Endothelial cell of umbilical vein (primary cell): ENCODE measurements at regions not wholly inside any gene's neighbourhood (a gene's known extent, or its start where the extent isn't known, plus 50 kb on each side); places are given as distances from the start of the nearest gene placed in this dataset.

ENCODE experiments used
- BruUV-seq: library from RNA; stranded (reverse); fragments of 400-500 nt; replicated peaks from 2 replicates; lab custom pipeline; 2021; lab: Mats Ljungman, UMichigan
- CTCF ChIA-PET: fragments of 300-600, 350-600 bp; sonication (Branson Sonifier 250); formaldehyde crosslinking; loops from one replicate; lab custom pipeline; 2021; ENCODE audit warnings: antibody characterized with exemption, inconsistent platforms; lab: Charles Lee
- POLR2A ChIA-PET: fragments of 300-600, 350-600 bp; sonication (Branson Sonifier 250); formaldehyde crosslinking; loops from one replicate; lab custom pipeline; 2021; ENCODE audit warnings: antibody characterized with exemption, inconsistent platforms; lab: Charles Lee
- DNase-seq: peaks from one replicate; pipeline ENCODE4 v3.0.0-alpha.2; 2011; ENCODE audit warnings: low read depth, low spot score
- FAIRE-seq: peaks from 2 replicates; lab custom pipeline; 2011; peaks lifted over from hg19 to GRCh38; lab: Jason Lieb, UNC
- H2AFZ ChIP-seq: 2 replicates; pipeline ENCODE4 v1.6.0; 2012; ENCODE audit warnings: low read depth, low read length, control low read depth, inconsistent platforms
- H3K27ac ChIP-seq: 2 replicates; pipeline ENCODE4 v1.5.1; 2011; ENCODE audit warnings: low read depth, mild to moderate bottlenecking, control low read depth, low read length, moderate library complexity; ENCODE audit not compliant: insufficient read depth
- H3K27me3 ChIP-seq, 2 experiments: 2 replicates each; pipeline versions ENCODE4 v1.6.0 to v1.6.1; 2011; ENCODE audit warnings: low read length in 2 of 2, mixed read lengths in 1 of 2; ENCODE audit not compliant: control insufficient read depth in 2 of 2, insufficient read depth in 2 of 2
- H3K36me3 ChIP-seq, 2 experiments: 2 replicates in 1 of 2; 3 replicates in 1 of 2; pipeline ENCODE4 v1.5.1; 2011; ENCODE audit warnings: low read length in 2 of 2, mild to moderate bottlenecking in 1 of 2, moderate library complexity in 1 of 2; ENCODE audit not compliant: control insufficient read depth in 2 of 2, insufficient read depth in 2 of 2; ENCODE audit errors: extremely low read depth in 1 of 2
- H3K4me1 ChIP-seq: 3 replicates; pipeline ENCODE4 v1.5.1; 2011; ENCODE audit warnings: mild to moderate bottlenecking, low read length; ENCODE audit not compliant: control insufficient read depth, insufficient read depth; ENCODE audit errors: extremely low read depth
- H3K4me2 ChIP-seq: 2 replicates; pipeline ENCODE4 v1.6.1; 2011; ENCODE audit warnings: low read length, control low read depth, mixed read lengths; ENCODE audit not compliant: insufficient read depth
- H3K4me3 ChIP-seq, 3 experiments: fragments of 200-600 bp in 1 of 3; sonication (generic), shearing (Covaris generic) in 1 of 3; replicated peaks in 1 of 3; 2 replicates each; pipeline ENCODE4 v1.5.1; 2011 to 2016; ENCODE audit warnings: control low read depth in 3 of 3, low read length in 3 of 3, mild to moderate bottlenecking in 2 of 3, inconsistent platforms in 1 of 3, low read depth in 1 of 3, moderate library complexity in 1 of 3; ENCODE audit not compliant: insufficient read depth in 1 of 3
- H3K79me2 ChIP-seq: 2 replicates; pipeline ENCODE4 v1.6.0; 2012; ENCODE audit warnings: low read length, inconsistent platforms; ENCODE audit not compliant: control insufficient read depth, insufficient read depth
- H3K9ac ChIP-seq: replicated peaks from 2 replicates; pipeline ENCODE3; 2011; ENCODE audit warnings: low read length, control low read depth; ENCODE audit not compliant: insufficient read depth; ENCODE audit errors: extremely low read depth
- H3K9me1 ChIP-seq: replicated peaks from 3 replicates; pipeline ENCODE4 v1.6.0; 2011; ENCODE audit warnings: mild to moderate bottlenecking, low read length; ENCODE audit not compliant: control insufficient read depth, insufficient read depth; ENCODE audit errors: extremely low read depth
- H3K9me3 ChIP-seq: replicated peaks from 2 replicates; pipeline ENCODE4 v1.5.1; 2012; ENCODE audit warnings: low read length, inconsistent platforms; ENCODE audit not compliant: control insufficient read depth, insufficient read depth
- H4K20me1 ChIP-seq: replicated peaks from 2 replicates; pipeline ENCODE3; 2011; ENCODE audit warnings: mild to moderate bottlenecking, low read length; ENCODE audit not compliant: control insufficient read depth, insufficient read depth; ENCODE audit errors: extremely low read depth
- CTCF ChIP-seq, 2 donors: IDR thresholded peaks; 1 replicate in 1 of 2; 2 replicates in 1 of 2; pipeline ENCODE4 v1.5.1; 2011; ENCODE audit warnings: low read length in 2 of 2, mild to moderate bottlenecking in 2 of 2, moderate library complexity in 2 of 2, control low read depth in 1 of 2, inconsistent platforms in 1 of 2, low read depth in 1 of 2; ENCODE audit not compliant: insufficient read depth in 1 of 2; ENCODE audit errors: extremely low read depth in 1 of 2
- EZH2 ChIP-seq: IDR thresholded peaks from 2 replicates; pipeline ENCODE4 v1.6.1; 2012; ENCODE audit warnings: borderline replicate concordance, low read depth, mild to moderate bottlenecking, moderate library complexity, low read length, inconsistent platforms; ENCODE audit not compliant: severe bottlenecking
- FOS ChIP-seq: IDR thresholded peaks from 2 replicates; pipeline ENCODE4 v1.6.1; 2011; ENCODE audit warnings: mild to moderate bottlenecking, low read length, moderate library complexity, borderline replicate concordance; ENCODE audit not compliant: insufficient read depth
- GATA2 ChIP-seq: IDR thresholded peaks from 2 replicates; pipeline ENCODE4 v1.7.0; 2011; ENCODE audit warnings: low read depth, mild to moderate bottlenecking, moderate library complexity, mixed read lengths, low read length; ENCODE audit not compliant: insufficient read length, insufficient read depth
- JUN ChIP-seq: IDR thresholded peaks from 2 replicates; pipeline ENCODE4 v1.6.1; 2011; ENCODE audit warnings: borderline replicate concordance, low read depth; ENCODE audit not compliant: insufficient read length, insufficient read depth
- MAX ChIP-seq: IDR thresholded peaks from 2 replicates; pipeline ENCODE4 v1.6.1; 2011; ENCODE audit not compliant: insufficient read depth, insufficient read length
- MYC ChIP-seq: IDR thresholded peaks from one replicate; pipeline ENCODE4 v1.6.1; 2011; ENCODE audit warnings: mild to moderate bottlenecking, low read depth, low read length
- POLR2A ChIP-seq: IDR thresholded peaks from 2 replicates; pipeline ENCODE4 v1.6.1; 2012; ENCODE audit warnings: low read depth, mild to moderate bottlenecking, control low read depth, low read length
- POLR2AphosphoS5 ChIP-seq: IDR thresholded peaks from 2 replicates; pipeline ENCODE4 v1.6.1; 2012; ENCODE audit warnings: low read depth, mild to moderate bottlenecking, control low read depth, low read length, moderate library complexity; ENCODE audit not compliant: insufficient read depth
- dilution Hi-C: fragments of 300-500 bp; cut with MboI; formaldehyde crosslinking; loops from one replicate; pipeline ENCODE4 v1.15.0; 2019; ENCODE audit warnings: low sequenced_read_pairs; ENCODE audit not compliant: extremely low pct_ligation_motif_present
- intact Hi-C: fragments of 100-400 bp; cut with micrococcal nuclease; formaldehyde crosslinking; loops from one replicate; pipeline ENCODE4 v1.10.0; 2022

GRCh38 chr1:213414346-213414745 is 363.3 kb downstream of the RPS6KC1 start:
- CTCF ChIA-PET, result interaction anchor here (0.9 kb wide), 1 partner anchor 10 kb away, joined by 3 read pairs; no protein-coding TSS in a partner anchor

More at GRCh38 chr1:213414346-213414745, 363.3 kb downstream of the RPS6KC1 start:
- Histone ChIP-seq H3K9me3 (no peaks in the 10 kb centered on the region), H3K9ac (no peak overlapping the region), H3K27me3 (no peaks in the 10 kb centered on the region), H3K79me2 (no peaks in the 10 kb centered on the region), H3K4me2 (no peak overlapping the region), H3K9me1 (no peaks in the 10 kb centered on the region), H3K4me1 (no peaks in the 10 kb centered on the region), H3K4me3 (no peak overlapping the region), H2AFZ (no peak overlapping the region), H4K20me1 (no peaks in the 10 kb centered on the region), H3K27ac (no peak overlapping the region), H3K36me3 (no peaks in the 10 kb centered on the region)
- POLR2A ChIA-PET, result no interaction called here
- DNase-seq (no peak), FAIRE-seq (no peak)
- no TSS peak for BruUV-seq
- TF ChIP-seq POLR2A (no peak), POLR2AphosphoS5 (no peak), FOS (no peak), JUN (no peak), CTCF (IDR thresholded peaks at IDR 0.05; ENCODE audit: extremely low read depth in 1 of 2, insufficient read depth in 1 of 2, low read depth in 1 of 2, low read length in 2 of 2) (no peak), GATA2 (no peak), MAX (no peak), EZH2 (no peak), MYC (no peak)
- intact Hi-C loops (no loop called here), dilution Hi-C loops (no loop called here)
